ENCODE measurements at regions not wholly inside any gene's neighbourhood (a gene's known extent, or its start where the extent isn't known, plus 50 kb on each side); places are given as distances from the start of the nearest gene placed in this dataset.

DNA sequence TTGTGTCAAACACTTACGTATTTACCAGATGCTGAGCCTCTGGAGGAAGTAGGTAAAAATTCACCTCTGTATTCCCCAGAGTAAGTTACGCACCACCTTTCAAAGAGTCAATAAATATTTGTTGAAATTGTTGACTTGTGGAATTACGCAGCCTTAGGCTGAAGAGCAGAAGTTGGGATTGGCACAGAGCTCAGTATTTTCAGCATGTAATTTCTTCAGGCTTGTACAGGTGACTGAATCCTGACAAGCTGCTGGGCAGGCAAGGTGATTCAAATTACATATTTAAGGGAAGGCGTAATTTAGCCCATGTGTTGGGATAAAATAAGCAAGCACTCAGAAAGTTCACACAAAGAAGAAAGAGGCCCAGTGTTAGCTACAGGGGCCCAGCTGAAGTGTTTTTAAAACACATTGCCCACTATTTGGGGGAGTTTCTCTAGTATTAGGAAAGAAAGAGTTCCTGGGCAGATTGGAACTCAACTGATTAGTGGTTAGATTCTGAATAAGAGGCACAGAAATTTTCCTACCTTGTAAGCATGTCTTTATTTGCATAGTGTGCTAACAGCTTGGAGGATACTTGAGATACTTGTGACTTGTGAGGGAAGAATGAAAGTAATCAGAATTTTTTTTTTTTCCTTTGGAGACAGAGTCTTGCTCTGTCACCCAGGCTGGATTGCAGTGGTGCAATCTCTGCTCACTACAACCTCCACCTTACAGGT is 165.3 kb upstream of the FBXL7 start:
- no peak for DNase-seq (ENCODE audit: low spot score)

GRCh38 chr5:15333091-15333490 is 166.9 kb upstream of the FBXL7 start:
- no peak for DNase-seq (ENCODE audit: low spot score)

GRCh38 chr5:15326932-15327331 is 173.0 kb upstream of the FBXL7 start:
- DNase-seq (ENCODE audit: low spot score), result no peak

DNA sequence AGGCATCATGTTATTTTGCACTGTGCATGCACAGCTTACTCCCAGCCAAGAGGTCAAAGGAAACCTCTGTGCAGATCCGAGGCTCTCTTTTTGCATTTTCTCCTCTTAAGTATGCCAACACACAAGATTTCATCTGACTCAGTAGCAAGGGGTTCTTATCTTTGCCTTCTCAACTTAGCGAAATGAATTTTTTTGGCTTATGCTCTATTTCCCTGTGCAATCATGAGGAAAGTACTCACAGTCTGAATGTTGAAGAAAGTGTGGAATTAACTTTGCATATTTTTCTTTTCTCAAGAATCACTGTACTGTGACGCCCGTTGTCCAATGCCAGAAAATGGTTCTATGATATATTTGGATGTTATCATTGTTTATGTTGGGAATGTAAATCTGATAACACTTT is 173.5 kb upstream of the FBXL7 start:
- DNase-seq (ENCODE audit: low spot score), result no peak

DNA sequence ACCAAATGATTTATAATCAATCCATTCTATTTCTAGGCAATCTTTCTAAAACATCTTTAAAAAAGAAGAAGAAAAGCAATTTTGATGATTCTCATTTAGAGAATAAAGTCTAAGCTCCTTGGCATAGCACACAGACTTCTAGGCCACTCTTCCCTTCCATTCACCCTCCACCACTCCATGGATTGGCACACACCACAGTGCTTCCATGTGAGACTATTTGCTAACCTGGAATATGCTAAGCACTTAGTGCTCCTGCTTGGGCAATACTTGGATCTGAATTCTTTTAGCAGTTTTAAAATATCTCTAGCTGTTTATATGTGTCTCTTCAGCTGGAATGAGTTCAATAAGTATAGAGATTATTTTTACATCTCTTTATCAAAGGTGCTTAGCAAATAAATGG is 177.6 kb upstream of the FBXL7 start:
- no peak for DNase-seq (ENCODE audit: low spot score)

DNA sequence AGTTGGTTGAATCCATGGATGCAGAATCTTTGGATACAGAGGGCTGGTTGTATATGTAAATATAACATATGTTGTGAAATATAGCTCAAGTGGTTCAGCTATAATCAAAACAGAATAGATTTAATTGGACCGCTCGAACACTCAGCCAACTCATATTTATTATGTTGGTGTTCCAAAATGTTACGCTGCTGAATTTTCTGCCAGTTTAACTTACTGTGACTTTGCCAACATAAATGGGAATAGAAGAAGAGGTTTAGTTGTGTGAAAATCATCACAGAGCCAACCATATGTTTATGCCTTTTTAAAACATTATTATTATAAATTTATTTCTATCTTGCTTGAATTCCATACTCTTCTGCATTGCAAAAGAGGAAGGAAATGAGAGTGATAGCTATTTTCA is 178.2 kb upstream of the FBXL7 start:
- no peak for DNase-seq (ENCODE audit: low spot score)

- DNase-seq (ENCODE audit: low spot score), result no peak
Measured at GRCh38 chr5:15320871-15321270, 179.1 kb upstream of the FBXL7 start.

DNA sequence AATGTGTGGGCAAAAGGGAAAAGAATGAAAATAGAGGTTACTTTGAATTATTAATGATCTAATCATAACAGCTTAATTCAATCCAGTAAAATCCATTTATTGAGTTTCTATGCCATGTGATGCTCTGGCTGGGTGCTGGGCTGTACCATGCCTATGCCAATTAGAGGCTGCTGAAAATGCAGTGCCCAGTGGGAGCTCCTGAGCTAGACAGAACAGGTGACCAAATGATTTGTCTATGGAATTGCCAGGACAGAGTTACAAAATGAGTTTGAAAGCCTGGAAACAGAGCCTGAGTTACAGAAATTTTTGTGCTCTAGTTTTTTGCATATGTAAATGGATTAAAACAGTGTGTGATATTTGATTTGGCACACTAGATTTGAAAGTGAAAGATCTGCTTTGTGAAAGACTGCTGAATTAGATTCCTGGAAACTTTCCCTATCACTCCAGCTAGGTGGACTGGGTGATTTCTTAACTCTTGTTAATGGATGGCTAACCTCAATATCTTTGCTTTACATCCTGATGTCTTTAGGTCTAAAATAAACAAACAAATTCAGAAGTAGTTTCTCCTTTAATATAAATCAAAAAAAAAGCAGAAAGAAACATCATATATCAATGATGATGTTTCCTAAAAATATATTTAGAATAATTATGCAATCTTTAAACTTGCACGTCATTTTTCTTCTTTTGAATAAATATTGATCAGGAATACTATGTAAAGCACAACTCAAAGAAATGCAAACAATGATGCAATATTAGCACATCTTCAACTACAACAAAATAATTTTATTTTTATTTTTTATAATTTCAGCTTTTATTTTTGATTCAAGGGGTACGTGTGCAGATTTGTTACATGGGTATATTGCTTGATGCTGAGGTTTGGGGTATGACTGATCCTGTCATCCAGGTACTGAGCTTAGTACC is 194.8 kb upstream of the FBXL7 start:
- no peak for DNase-seq (ENCODE audit: low spot score)

- no peak for DNase-seq (ENCODE audit: low spot score)
Measured at GRCh38 chr5:15304066-15304731, 195.8 kb upstream of the FBXL7 start.

- DNase-seq (ENCODE audit: low spot score), result no peak
Measured at GRCh38 chr5:15300141-15300540, 199.8 kb upstream of the FBXL7 start.

DNA sequence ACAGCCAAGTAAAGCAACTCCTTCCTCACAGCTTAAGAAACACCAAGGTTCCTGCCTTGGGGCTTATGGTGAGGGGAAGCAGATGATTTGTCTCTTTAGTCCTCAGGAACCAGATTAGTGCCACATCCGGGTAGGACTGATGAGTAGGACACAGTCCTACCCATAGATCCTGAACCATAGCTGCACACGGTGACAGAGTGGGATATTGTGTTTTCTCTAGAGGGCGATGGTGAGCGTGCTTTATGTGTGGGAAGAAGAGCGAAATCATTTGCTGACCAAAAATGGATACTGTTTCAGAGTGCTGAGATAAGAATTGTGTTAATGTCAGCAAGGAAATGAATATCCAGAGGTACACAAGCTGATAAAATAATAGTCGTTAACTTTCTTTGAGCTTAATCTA is 209.0 kb upstream of the FBXL7 start:
- DNase-seq (ENCODE audit: low spot score), result peak; percentile 19

GRCh38 chr5:15286650-15287049 is 213.3 kb upstream of the FBXL7 start:
- peak; percentile 38 for DNase-seq (ENCODE audit: low spot score)

- DNase-seq (ENCODE audit: low spot score), result no peak
Measured at GRCh38 chr5:15285901-15286583, 213.9 kb upstream of the FBXL7 start.

DNA sequence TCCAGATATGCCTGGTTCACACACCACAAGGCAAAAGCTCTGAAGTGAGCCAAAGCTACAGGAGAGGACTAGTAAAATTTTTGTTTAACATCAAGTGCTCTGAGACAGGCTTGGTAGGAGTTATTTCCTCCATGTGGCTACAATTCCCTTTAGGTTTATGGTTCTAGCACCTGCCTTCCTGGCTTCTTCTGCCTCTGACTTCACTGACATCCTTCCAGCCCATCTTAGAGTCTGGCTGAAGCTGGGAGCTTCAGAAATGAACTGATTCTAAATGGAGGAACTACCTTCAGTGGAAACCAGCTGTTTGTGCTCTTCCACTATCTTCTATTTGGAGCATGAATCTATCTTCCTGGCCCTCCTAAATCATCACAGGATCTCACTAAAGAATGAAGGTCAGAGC is 215.3 kb upstream of the FBXL7 start:
- no peak for DNase-seq (ENCODE audit: low spot score)

- DNase-seq (ENCODE audit: low spot score), result no peak
Measured at GRCh38 chr5:15283076-15283475, 216.9 kb upstream of the FBXL7 start.

DNA sequence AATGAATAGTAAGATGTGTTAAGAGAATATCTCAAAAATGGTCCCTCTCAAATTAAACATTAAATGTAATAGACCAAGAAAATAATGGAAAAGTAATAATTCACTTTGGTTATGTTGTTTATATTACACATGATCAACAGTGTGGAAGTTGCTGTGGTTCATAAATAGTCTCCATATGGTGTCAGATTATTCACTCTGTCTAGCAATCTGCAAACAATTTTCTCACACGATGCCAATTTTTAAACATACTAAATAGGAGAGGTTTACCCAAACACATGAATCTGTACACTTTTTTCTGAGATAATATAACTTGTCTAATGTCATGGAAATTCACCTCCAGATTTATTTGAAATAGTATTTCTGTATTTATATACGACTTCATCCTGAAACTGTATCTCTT is 217.4 kb upstream of the FBXL7 start:
- DNase-seq (ENCODE audit: low spot score), result no peak

GRCh38 chr5:15271596-15271995 is 228.4 kb upstream of the FBXL7 start:
- peak; percentile 24 for DNase-seq (ENCODE audit: low spot score)

- DNase-seq (ENCODE audit: low spot score), result no peak
Measured at GRCh38 chr5:15267966-15268365, 232.0 kb upstream of the FBXL7 start.

DNA sequence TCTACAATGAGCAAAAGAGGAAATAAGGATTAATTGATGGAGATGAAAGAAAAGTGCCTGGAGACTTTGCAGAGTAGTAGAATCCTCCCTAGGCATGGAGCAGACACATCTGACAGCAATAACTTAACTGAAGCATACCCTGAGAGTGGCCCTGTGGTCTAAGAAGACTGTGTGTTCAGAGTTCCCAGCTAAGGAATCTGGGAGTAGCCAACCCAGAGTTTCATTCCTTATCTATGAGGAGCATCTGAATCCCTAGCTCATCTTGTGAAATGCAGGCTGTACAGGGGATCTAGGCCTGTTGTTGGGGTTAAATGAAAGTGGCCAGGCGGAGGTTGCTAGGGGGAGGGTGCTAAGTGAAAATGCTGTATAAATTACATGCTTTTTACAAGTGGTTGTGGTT is 233.1 kb upstream of the FBXL7 start:
- no peak for DNase-seq (ENCODE audit: low spot score)

DNA sequence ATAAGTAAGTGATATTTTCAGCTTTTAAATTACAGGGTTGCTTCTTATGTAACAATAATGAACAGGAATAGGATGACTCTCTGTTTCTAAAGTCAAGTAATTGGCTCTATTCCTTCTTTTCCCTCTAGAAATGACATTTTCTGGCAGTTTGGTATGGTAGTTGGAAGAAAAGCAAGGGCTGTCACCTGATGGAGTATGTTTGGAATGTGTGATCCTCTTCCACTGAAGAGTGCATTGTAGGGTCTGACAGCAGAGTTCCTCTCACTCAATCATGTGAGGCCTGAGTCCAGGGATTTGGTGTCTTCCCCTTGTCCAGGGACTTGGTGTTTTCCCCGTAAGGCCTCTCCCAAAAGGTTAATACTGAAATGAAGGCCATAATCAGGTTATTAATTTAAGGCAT is 233.8 kb upstream of the FBXL7 start:
- no peak for DNase-seq (ENCODE audit: low spot score)

- no peak for DNase-seq (ENCODE audit: low spot score)
Measured at GRCh38 chr5:15263942-15264341, 236.0 kb upstream of the FBXL7 start.

GRCh38 chr5:15263406-15263805 is 236.6 kb upstream of the FBXL7 start:
- DNase-seq (ENCODE audit: low spot score), result no peak
